GM12892 (cell line): ENCODE measurements at regions not wholly inside any gene's neighbourhood (a gene's known extent, or its start where the extent isn't known, plus 50 kb on each side); places are given as distances from the start of the nearest gene placed in this dataset.

ENCODE experiments used
- POLR2A ChIP-seq: IDR thresholded peaks from 2 replicates; pipeline ENCODE4 v1.6.1; 2011; ENCODE audit warnings: low read depth, low read length, control low read depth
- POLR2AphosphoS5 ChIP-seq: IDR thresholded peaks from 2 replicates; pipeline ENCODE4 v1.6.1; 2011; ENCODE audit warnings: low read depth, low read length, control low read depth
- TAF1 ChIP-seq: IDR thresholded peaks from 2 replicates; pipeline ENCODE4 v1.6.1; 2011; ENCODE audit warnings: low read depth, mild to moderate bottlenecking, control low read depth, low read length, borderline replicate concordance

GRCh38 chr13:109272595-109273325 is 513.6 kb downstream of the IRS2 start:
- TF ChIP-seq TAF1 (no peak), POLR2A (no peak), POLR2AphosphoS5 (no peak)
